OCI-LY7 (cell line): ENCODE measurements at regions not wholly inside any gene's neighbourhood (a gene's known extent, or its start where the extent isn't known, plus 50 kb on each side); places are given as distances from the start of the nearest gene placed in this dataset.

ENCODE experiments used
- EZH2phosphoT487 ChIP-seq: fragments of 200-600 bp; sonication (generic); IDR thresholded peaks from 2 replicates; pipeline ENCODE4 v1.6.1; 2018; ENCODE audit warnings: low read depth, borderline replicate concordance, mild to moderate bottlenecking, mixed run types, antibody characterized with exemption, low read length, moderate library complexity, mixed read lengths
- TF ChIP-seq, protein P1 (sequence below): fragments of 200-600 bp; sonication (generic); conservative IDR thresholded peaks from 2 replicates; pipeline ENCODE4 v1.5.1; 2014; ENCODE audit warnings: mild to moderate bottlenecking, antibody characterized with exemption, low read length, moderate library complexity, mixed read lengths

DNA sequence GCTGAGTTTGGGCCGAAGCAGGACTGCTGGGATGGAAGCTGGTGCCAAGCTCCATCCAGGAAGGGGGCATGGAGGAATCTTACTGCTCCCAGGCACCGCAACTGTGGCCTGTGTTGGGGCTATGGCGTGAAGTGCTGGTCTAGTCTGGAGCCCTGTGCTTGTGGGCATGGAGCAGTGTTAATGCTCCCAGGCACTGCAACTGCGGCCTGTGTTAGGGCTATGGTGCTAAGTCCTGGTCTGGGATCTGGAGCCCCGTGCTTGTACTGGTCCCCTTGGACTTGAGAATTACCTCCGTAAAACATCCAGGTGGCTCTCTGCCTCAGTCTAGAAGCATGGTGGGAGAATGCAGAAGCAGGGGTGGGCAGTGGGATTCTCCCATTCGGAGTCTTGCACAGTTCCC, 1379.4 kb upstream of the ACVR2A start:
- TF ChIP-seq, protein P1, sequence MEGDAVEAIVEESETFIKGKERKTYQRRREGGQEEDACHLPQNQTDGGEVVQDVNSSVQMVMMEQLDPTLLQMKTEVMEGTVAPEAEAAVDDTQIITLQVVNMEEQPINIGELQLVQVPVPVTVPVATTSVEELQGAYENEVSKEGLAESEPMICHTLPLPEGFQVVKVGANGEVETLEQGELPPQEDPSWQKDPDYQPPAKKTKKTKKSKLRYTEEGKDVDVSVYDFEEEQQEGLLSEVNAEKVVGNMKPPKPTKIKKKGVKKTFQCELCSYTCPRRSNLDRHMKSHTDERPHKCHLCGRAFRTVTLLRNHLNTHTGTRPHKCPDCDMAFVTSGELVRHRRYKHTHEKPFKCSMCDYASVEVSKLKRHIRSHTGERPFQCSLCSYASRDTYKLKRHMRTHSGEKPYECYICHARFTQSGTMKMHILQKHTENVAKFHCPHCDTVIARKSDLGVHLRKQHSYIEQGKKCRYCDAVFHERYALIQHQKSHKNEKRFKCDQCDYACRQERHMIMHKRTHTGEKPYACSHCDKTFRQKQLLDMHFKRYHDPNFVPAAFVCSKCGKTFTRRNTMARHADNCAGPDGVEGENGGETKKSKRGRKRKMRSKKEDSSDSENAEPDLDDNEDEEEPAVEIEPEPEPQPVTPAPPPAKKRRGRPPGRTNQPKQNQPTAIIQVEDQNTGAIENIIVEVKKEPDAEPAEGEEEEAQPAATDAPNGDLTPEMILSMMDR: no peak
- TF ChIP-seq EZH2phosphoT487: no peak
